Ovary (tissue), 3 donors: ENCODE measurements at regions not wholly inside any gene's neighbourhood (a gene's known extent, or its start where the extent isn't known, plus 50 kb on each side); places are given as distances from the start of the nearest gene placed in this dataset.

Experiments used
- EP300 ChIP-seq: sonication (generic); formaldehyde crosslinking; IDR thresholded peaks from one replicate; pipeline ENCODE4 v1.6.1; 2017; ENCODE audit warnings: antibody characterized with exemption
- POLR2A ChIP-seq: fragments of 450-650 bp; IDR thresholded peaks from one replicate; pipeline ENCODE4 v1.6.1; 2017; ENCODE audit warnings: antibody characterized with exemption, mild to moderate bottlenecking, moderate library complexity
- TF ChIP-seq, protein P1 (sequence below), 3 donors: fragments of 450-650 bp in 2 of 3; fragments of 200-600 bp in 1 of 3; IDR thresholded peaks; one replicate each; pipeline versions ENCODE4 v1.5.1 to v1.8.0; 2016 to 2022; ENCODE audit warnings: antibody characterized with exemption in 3 of 3, mild to moderate bottlenecking in 1 of 3
- donor health status: DM: no; HTN: no; CAD: no.

DNA sequence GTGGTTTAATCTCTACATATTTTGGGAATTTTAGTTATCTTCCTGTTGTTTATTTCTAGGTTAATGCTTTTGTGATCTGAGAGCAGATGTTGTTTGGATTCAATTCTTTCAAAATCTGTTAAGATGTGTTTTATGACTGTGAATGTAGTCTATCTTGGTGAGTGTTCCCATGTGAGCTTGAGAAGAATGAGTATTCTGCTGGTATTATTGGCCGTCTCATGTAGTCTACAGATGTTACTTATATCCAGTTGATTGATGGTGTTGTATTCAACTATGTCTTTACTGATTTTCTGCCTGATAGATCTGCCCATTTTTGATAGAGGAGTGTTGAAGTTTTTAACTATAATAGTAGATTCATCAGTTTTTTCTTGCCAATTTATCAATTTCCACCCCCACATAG, 141.4 kb upstream of the FOXP2 start:
- TF ChIP-seq POLR2A (no peak), EP300 (no peak)
- TF ChIP-seq, protein P1, sequence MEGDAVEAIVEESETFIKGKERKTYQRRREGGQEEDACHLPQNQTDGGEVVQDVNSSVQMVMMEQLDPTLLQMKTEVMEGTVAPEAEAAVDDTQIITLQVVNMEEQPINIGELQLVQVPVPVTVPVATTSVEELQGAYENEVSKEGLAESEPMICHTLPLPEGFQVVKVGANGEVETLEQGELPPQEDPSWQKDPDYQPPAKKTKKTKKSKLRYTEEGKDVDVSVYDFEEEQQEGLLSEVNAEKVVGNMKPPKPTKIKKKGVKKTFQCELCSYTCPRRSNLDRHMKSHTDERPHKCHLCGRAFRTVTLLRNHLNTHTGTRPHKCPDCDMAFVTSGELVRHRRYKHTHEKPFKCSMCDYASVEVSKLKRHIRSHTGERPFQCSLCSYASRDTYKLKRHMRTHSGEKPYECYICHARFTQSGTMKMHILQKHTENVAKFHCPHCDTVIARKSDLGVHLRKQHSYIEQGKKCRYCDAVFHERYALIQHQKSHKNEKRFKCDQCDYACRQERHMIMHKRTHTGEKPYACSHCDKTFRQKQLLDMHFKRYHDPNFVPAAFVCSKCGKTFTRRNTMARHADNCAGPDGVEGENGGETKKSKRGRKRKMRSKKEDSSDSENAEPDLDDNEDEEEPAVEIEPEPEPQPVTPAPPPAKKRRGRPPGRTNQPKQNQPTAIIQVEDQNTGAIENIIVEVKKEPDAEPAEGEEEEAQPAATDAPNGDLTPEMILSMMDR (IDR thresholded peaks at IDR 0.05), result no peak
